ENCODE measurements at regions not wholly inside any gene's neighbourhood (a gene's known extent, or its start where the extent isn't known, plus 50 kb on each side); places are given as distances from the start of the nearest gene placed in this dataset.

DNA sequence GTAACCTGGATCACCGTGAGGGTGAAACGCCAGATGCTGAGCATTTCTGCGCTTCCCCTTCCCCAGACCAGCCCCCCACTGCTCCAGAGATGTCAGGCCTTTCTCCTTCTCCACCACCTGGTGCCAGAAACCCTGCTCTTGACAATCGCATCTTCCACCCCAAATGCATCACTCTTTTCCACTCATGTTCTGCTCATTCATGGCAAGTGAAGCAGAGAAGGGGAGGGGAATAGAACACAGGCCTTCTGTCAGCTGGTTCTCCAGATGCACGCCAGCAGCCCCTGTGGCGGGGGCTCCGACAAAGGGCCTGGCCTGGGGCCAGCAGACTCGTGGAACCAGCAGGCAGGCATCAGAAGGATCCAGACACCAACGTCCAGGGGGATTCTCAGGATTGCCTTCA, 68.5 kb upstream of the SVIL start:
- CTCF ChIA-PET = interaction anchor here (0.8 kb wide), 1 partner anchor 325 kb away, joined by 3 read pairs; no protein-coding TSS in a partner anchor

More for the DNA sequence above, 68.5 kb upstream of the SVIL start:
- TF ChIP-seq CHD4 (IDR thresholded peaks at IDR 0.05) = no peak
- no peak for TF ChIP-seq SMAD1 (IDR thresholded peaks at IDR 0.05; ENCODE audit: low read depth, partially characterized antibody)
- TF ChIP-seq LARP7 (IDR thresholded peaks at IDR 0.05) = no peak
- TF ChIP-seq, protein P1, sequence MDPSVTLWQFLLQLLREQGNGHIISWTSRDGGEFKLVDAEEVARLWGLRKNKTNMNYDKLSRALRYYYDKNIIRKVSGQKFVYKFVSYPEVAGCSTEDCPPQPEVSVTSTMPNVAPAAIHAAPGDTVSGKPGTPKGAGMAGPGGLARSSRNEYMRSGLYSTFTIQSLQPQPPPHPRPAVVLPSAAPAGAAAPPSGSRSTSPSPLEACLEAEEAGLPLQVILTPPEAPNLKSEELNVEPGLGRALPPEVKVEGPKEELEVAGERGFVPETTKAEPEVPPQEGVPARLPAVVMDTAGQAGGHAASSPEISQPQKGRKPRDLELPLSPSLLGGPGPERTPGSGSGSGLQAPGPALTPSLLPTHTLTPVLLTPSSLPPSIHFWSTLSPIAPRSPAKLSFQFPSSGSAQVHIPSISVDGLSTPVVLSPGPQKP (IDR thresholded peaks at IDR 0.05; ENCODE audit: low read depth, low read length) = no peak
- TF ChIP-seq, protein P2, sequence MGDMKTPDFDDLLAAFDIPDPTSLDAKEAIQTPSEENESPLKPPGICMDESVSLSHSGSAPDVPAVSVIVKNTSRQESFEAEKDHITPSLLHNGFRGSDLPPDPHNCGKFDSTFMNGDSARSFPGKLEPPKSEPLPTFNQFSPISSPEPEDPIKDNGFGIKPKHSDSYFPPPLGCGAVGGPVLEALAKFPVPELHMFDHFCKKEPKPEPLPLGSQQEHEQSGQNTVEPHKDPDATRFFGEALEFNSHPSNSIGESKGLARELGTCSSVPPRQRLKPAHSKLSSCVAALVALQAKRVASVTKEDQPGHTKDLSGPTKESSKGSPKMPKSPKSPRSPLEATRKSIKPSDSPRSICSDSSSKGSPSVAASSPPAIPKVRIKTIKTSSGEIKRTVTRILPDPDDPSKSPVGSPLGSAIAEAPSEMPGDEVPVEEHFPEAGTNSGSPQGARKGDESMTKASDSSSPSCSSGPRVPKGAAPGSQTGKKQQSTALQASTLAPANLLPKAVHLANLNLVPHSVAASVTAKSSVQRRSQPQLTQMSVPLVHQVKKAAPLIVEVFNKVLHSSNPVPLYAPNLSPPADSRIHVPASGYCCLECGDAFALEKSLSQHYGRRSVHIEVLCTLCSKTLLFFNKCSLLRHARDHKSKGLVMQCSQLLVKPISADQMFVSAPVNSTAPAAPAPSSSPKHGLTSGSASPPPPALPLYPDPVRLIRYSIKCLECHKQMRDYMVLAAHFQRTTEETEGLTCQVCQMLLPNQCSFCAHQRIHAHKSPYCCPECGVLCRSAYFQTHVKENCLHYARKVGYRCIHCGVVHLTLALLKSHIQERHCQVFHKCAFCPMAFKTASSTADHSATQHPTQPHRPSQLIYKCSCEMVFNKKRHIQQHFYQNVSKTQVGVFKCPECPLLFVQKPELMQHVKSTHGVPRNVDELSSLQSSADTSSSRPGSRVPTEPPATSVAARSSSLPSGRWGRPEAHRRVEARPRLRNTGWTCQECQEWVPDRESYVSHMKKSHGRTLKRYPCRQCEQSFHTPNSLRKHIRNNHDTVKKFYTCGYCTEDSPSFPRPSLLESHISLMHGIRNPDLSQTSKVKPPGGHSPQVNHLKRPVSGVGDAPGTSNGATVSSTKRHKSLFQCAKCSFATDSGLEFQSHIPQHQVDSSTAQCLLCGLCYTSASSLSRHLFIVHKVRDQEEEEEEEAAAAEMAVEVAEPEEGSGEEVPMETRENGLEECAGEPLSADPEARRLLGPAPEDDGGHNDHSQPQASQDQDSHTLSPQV (IDR thresholded peaks at IDR 0.05) = no peak
- TF ChIP-seq POLR2AphosphoS2 (IDR thresholded peaks at IDR 0.05; ENCODE audit: low read depth, low read length) = no peak
- TF ChIP-seq CREM (IDR thresholded peaks at IDR 0.05; ENCODE audit: low read depth) = no peak
- no peak for TF ChIP-seq SMARCA5 (IDR thresholded peaks at IDR 0.05)
- no peak for TF ChIP-seq TCF7 (IDR thresholded peaks at IDR 0.05; ENCODE audit: borderline replicate concordance)
- TF ChIP-seq ZNF274 (IDR thresholded peaks at IDR 0.05; ENCODE audit: insufficient read depth, insufficient read length) = no peak
- TF ChIP-seq, protein P3, sequence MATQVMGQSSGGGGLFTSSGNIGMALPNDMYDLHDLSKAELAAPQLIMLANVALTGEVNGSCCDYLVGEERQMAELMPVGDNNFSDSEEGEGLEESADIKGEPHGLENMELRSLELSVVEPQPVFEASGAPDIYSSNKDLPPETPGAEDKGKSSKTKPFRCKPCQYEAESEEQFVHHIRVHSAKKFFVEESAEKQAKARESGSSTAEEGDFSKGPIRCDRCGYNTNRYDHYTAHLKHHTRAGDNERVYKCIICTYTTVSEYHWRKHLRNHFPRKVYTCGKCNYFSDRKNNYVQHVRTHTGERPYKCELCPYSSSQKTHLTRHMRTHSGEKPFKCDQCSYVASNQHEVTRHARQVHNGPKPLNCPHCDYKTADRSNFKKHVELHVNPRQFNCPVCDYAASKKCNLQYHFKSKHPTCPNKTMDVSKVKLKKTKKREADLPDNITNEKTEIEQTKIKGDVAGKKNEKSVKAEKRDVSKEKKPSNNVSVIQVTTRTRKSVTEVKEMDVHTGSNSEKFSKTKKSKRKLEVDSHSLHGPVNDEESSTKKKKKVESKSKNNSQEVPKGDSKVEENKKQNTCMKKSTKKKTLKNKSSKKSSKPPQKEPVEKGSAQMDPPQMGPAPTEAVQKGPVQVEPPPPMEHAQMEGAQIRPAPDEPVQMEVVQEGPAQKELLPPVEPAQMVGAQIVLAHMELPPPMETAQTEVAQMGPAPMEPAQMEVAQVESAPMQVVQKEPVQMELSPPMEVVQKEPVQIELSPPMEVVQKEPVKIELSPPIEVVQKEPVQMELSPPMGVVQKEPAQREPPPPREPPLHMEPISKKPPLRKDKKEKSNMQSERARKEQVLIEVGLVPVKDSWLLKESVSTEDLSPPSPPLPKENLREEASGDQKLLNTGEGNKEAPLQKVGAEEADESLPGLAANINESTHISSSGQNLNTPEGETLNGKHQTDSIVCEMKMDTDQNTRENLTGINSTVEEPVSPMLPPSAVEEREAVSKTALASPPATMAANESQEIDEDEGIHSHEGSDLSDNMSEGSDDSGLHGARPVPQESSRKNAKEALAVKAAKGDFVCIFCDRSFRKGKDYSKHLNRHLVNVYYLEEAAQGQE (IDR thresholded peaks at IDR 0.05; ENCODE audit: low read depth, low read length) = no peak
- TF ChIP-seq ZNF217 (IDR thresholded peaks at IDR 0.05) = no peak
- no peak for TF ChIP-seq TARDBP (IDR thresholded peaks at IDR 0.05; ENCODE audit: borderline replicate concordance)
- no peak for TF ChIP-seq YY1 (IDR thresholded peaks at IDR 0.05; ENCODE audit: low read depth, low read length)
- TF ChIP-seq, protein P4, sequence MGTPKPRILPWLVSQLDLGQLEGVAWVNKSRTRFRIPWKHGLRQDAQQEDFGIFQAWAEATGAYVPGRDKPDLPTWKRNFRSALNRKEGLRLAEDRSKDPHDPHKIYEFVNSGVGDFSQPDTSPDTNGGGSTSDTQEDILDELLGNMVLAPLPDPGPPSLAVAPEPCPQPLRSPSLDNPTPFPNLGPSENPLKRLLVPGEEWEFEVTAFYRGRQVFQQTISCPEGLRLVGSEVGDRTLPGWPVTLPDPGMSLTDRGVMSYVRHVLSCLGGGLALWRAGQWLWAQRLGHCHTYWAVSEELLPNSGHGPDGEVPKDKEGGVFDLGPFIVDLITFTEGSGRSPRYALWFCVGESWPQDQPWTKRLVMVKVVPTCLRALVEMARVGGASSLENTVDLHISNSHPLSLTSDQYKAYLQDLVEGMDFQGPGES (IDR thresholded peaks at IDR 0.05) = no peak
- TF ChIP-seq RAD21 (IDR thresholded peaks at IDR 0.05; ENCODE audit: insufficient read depth, low read depth, low read length) = no peak
- no peaks in the 10 kb centered on the region for H3K9me3 ChIP-seq (replicated peaks; ENCODE audit: control insufficient read depth, insufficient read depth, low read length)
- RAD21 ChIA-PET (ENCODE audit: unreplicated experiment) = interaction anchor here (1.9 kb wide), 1 partner anchor 12 kb away, joined by 6 read pairs; no protein-coding TSS in a partner anchor
- DNase-seq (ENCODE audit: low read depth, low spot score) (no peak), FAIRE-seq (no peak), ATAC-seq (peak; percentile 7)
- H3K9ac ChIP-seq (ENCODE audit: control insufficient read depth, insufficient read depth, low read length) = no peak overlapping the region
- WGBS (ENCODE audit: insufficient coverage, insufficient replicate concordance, low lambda C conversion rate, missing lambda C conversion rate) = 18% methylated on average over 9 of the region's 9 CpGs
- H3K4me1 ChIP-seq (ENCODE audit: control insufficient read depth, insufficient read depth, low read length) = no peaks in the 10 kb centered on the region
- H3K4me3 ChIP-seq = no peak overlapping the region
- no peak overlapping the region for H2AFZ ChIP-seq (ENCODE audit: control insufficient read depth, low read depth, low read length)
- in situ Hi-C loops (cut with MboI) (no loop called here), intact Hi-C loops (cut with micrococcal nuclease; ENCODE audit: unreplicated experiment) (no loop called here)
- H3K4me2 ChIP-seq (ENCODE audit: control insufficient read depth, insufficient read depth) = no peak overlapping the region
- SMC1A ChIA-PET (ENCODE audit: uncharacterized antibody, unreplicated experiment) = interaction anchor here (1.0 to 1.6 kb wide), 3 partner anchors 15 to 29 kb away, joined by 3 to 5 read pairs (median 4); no protein-coding TSS in a partner anchor
- no peaks in the 10 kb centered on the region for H4K20me1 ChIP-seq (ENCODE audit: control insufficient read depth, insufficient read depth)
- no TSS peak for BruUV-seq (replicated peaks)
- no peaks in the 10 kb centered on the region for H3K36me3 ChIP-seq (ENCODE audit: control insufficient read depth in 2 of 2, insufficient read depth in 2 of 2, low read length in 1 of 2)
- H3K27me3 ChIP-seq (replicated peaks in 1 of 2; ENCODE audit: control insufficient read depth in 2 of 2, insufficient read depth in 2 of 2, low read length in 1 of 2) = no peaks in the 10 kb centered on the region
- POLR2A ChIA-PET = interaction anchor here (1.2 to 1.6 kb wide), 2 partner anchors 9 to 11 kb away, joined by 3 to 4 read pairs; no protein-coding TSS in a partner anchor
- no peaks in the 10 kb centered on the region for H3K79me2 ChIP-seq (ENCODE audit: control insufficient read depth, insufficient read depth, low read length)
- no peak overlapping the region for H3K27ac ChIP-seq (ENCODE audit: control insufficient read depth, insufficient read depth)
